NCI-H460 (cell line): ENCODE measurements at regions not wholly inside any gene's neighbourhood (a gene's known extent, or its start where the extent isn't known, plus 50 kb on each side); places are given as distances from the start of the nearest gene placed in this dataset.
"Not testable (repeated sequence)": the region's sequence is repeated elsewhere in the genome, so short reads cannot be mapped to it uniquely, and the experiment has no call there.

Experiments
- DNase-seq: peaks from one replicate; pipeline ENCODE4 v3.0.0-alpha.2; 2016; ENCODE audit warnings: low read depth; ENCODE audit errors: extremely low read depth

GRCh38 chr15:69701198-69701597, 248.6 kb downstream of the RPLP1 start:
- DNase-seq = no peak

- no peak for DNase-seq
Measured at GRCh38 chr15:69703532-69704187, 251.0 kb downstream of the RPLP1 start.

- no peak for DNase-seq
Measured at GRCh38 chr15:69704229-69704628, 251.6 kb downstream of the RPLP1 start.

GRCh38 chr15:69704700-69705099, 252.1 kb downstream of the RPLP1 start:
- DNase-seq = no peak

GRCh38 chr15:69706353-69707097, 253.9 kb downstream of the RPLP1 start:
- no peak for DNase-seq

- DNase-seq = not testable (repeated sequence)
Measured at GRCh38 chr15:69707241-69707640, 254.6 kb downstream of the RPLP1 start.

- DNase-seq = not testable (repeated sequence)
Measured at GRCh38 chr15:69708436-69709122, 256.0 kb downstream of the RPLP1 start.

- no peak for DNase-seq
Measured at GRCh38 chr15:69712991-69713390, 260.4 kb downstream of the RPLP1 start.

GRCh38 chr15:69713726-69714559, 261.3 kb downstream of the RPLP1 start:
- no peak for DNase-seq

GRCh38 chr15:69715210-69715609, 262.6 kb downstream of the RPLP1 start:
- no peak for DNase-seq

- no peak for DNase-seq
Measured at GRCh38 chr15:69718436-69718835, 265.8 kb downstream of the RPLP1 start.

- no peak for DNase-seq
Measured at GRCh38 chr15:69718916-69719315, 266.3 kb downstream of the RPLP1 start.

GRCh38 chr15:69719527-69720240, 267.1 kb downstream of the RPLP1 start:
- no peak for DNase-seq

GRCh38 chr15:69720536-69720935, 267.9 kb downstream of the RPLP1 start:
- no peak for DNase-seq

- no peak for DNase-seq
Measured at GRCh38 chr15:69722924-69723323, 270.3 kb downstream of the RPLP1 start.

- no peak for DNase-seq
Measured at GRCh38 chr15:69723404-69724096, 270.9 kb downstream of the RPLP1 start.

- DNase-seq = no peak
Measured at GRCh38 chr15:69724333-69724732, 271.7 kb downstream of the RPLP1 start.

GRCh38 chr15:69725275-69725674, 272.7 kb downstream of the RPLP1 start:
- no peak for DNase-seq

GRCh38 chr15:69725957-69726356, 273.3 kb downstream of the RPLP1 start:
- no peak for DNase-seq
